Parathyroid adenoma (tissue), 2 donors: ENCODE measurements at regions not wholly inside any gene's neighbourhood (a gene's known extent, or its start where the extent isn't known, plus 50 kb on each side); places are given as distances from the start of the nearest gene placed in this dataset.

ENCODE experiments used
- H2AFZ ChIP-seq: fragments of 300-600 bp; sonication (generic); one replicate; pipeline ENCODE4 v1.7.0; 2017; ENCODE audit warnings: antibody characterized with exemption, mild to moderate bottlenecking
- H3K27ac ChIP-seq: fragments of 300-600 bp; sonication (generic); one replicate; pipeline ENCODE4 v1.7.0; 2017
- H3K27me3 ChIP-seq: fragments of 300-600 bp; sonication (generic); one replicate; pipeline ENCODE4 v1.7.0; 2017; ENCODE audit warnings: low read length; ENCODE audit not compliant: control insufficient read depth, insufficient read depth
- H3K36me3 ChIP-seq: fragments of 300-600 bp; sonication (generic); one replicate; pipeline ENCODE4 v1.7.0; 2017; ENCODE audit warnings: low read length; ENCODE audit not compliant: control insufficient read depth, insufficient read depth
- H3K4me1 ChIP-seq: fragments of 300-600 bp; sonication (generic); one replicate; pipeline ENCODE4 v1.7.0; 2017; ENCODE audit warnings: control low read depth
- H3K4me2 ChIP-seq: fragments of 300-600 bp; sonication (generic); one replicate; pipeline ENCODE4 v1.7.0; 2017; ENCODE audit warnings: low read length
- H3K4me3 ChIP-seq: fragments of 300-600 bp; sonication (generic); one replicate; pipeline ENCODE4 v1.7.0; 2017; ENCODE audit warnings: low read depth, low read length
- H3K79me2 ChIP-seq: fragments of 300-600 bp; sonication (generic); one replicate; pipeline ENCODE4 v1.7.0; 2017; ENCODE audit warnings: control low read depth
- H3K9ac ChIP-seq: fragments of 300-600 bp; sonication (generic); one replicate; pipeline ENCODE4 v1.7.0; 2017; ENCODE audit warnings: mild to moderate bottlenecking
- H3K9me3 ChIP-seq: fragments of 300-600 bp; sonication (generic); one replicate; pipeline ENCODE4 v1.7.0; 2017; ENCODE audit warnings: low read length; ENCODE audit not compliant: control insufficient read depth
- TF ChIP-seq, protein P1 (sequence below): fragments of 300-600 bp; sonication (generic); IDR thresholded peaks from one replicate; pipeline ENCODE4 v1.7.0; 2017; ENCODE audit warnings: antibody characterized with exemption, mild to moderate bottlenecking
- donor health status: primary hyperparathyroidism.

DNA sequence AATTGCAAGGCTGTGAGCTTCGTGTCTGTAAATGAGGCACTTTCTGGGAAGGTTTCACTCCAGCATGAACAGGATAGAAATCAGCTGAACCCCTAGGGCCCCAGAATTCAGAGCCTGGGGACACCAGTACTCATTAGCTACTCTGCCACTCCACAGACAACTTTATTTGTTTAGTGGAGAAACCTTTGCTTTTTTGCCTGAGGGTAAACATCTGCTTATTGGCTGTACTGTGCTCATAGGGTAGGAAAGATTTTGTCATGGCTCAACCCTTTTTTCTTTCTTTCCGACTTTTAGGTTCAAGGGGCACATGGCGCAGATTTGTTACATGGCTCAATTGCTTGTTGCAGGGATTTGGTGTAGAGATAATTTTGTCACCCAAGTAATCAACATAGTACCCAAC lies 138.4 kb upstream of the BACE2 start:
- no peaks in the 10 kb centered on the region for H3K79me2 ChIP-seq
- no peak overlapping the region for H2AFZ ChIP-seq
- no peaks in the 10 kb centered on the region for H3K4me1 ChIP-seq
- no peak overlapping the region for H3K4me2 ChIP-seq
- H3K27ac ChIP-seq: no peak overlapping the region
- H3K9me3 ChIP-seq: no peaks in the 10 kb centered on the region
- H3K27me3 ChIP-seq: no peaks in the 10 kb centered on the region
- TF ChIP-seq, protein P1, sequence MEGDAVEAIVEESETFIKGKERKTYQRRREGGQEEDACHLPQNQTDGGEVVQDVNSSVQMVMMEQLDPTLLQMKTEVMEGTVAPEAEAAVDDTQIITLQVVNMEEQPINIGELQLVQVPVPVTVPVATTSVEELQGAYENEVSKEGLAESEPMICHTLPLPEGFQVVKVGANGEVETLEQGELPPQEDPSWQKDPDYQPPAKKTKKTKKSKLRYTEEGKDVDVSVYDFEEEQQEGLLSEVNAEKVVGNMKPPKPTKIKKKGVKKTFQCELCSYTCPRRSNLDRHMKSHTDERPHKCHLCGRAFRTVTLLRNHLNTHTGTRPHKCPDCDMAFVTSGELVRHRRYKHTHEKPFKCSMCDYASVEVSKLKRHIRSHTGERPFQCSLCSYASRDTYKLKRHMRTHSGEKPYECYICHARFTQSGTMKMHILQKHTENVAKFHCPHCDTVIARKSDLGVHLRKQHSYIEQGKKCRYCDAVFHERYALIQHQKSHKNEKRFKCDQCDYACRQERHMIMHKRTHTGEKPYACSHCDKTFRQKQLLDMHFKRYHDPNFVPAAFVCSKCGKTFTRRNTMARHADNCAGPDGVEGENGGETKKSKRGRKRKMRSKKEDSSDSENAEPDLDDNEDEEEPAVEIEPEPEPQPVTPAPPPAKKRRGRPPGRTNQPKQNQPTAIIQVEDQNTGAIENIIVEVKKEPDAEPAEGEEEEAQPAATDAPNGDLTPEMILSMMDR: no peak
- H3K4me3 ChIP-seq: no peak overlapping the region
- H3K9ac ChIP-seq: no peak overlapping the region
- H3K36me3 ChIP-seq: no peaks in the 10 kb centered on the region

DNA sequence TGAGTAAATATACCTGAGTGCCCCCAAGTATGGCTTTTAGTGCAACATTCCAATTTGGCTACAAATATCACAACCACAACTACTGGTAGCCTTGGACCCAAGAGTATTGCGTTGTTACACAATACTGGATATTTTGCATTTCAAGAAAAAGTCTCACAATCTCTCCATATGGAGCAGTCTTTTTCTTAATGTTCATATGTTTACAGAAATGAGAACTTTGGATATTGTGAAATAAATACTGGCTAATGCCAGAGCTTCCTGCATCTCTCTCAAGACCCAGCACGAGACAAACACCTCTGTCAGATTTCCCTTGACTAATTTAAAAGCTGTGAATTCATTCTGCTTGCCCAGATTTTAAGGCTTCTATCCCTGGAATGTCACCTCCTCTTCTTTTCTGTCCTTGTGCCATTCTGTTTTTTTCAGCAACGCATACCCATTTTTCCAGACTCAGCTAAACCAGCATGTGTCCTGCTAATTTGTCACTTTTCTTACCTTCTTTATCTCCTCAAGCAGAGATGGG lies 136.2 kb upstream of the BACE2 start:
- H3K9me3 ChIP-seq: no peaks in the 10 kb centered on the region
- no peaks in the 10 kb centered on the region for H3K79me2 ChIP-seq
- H3K4me2 ChIP-seq: no peak overlapping the region
- no peak overlapping the region for H3K9ac ChIP-seq
- H3K27ac ChIP-seq: no peak overlapping the region
- no peaks in the 10 kb centered on the region for H3K36me3 ChIP-seq
- no peaks in the 10 kb centered on the region for H3K4me1 ChIP-seq
- no peak overlapping the region for H2AFZ ChIP-seq
- no peak overlapping the region for H3K4me3 ChIP-seq
- H3K27me3 ChIP-seq: no peaks in the 10 kb centered on the region
- TF ChIP-seq, protein P1: no peak

DNA sequence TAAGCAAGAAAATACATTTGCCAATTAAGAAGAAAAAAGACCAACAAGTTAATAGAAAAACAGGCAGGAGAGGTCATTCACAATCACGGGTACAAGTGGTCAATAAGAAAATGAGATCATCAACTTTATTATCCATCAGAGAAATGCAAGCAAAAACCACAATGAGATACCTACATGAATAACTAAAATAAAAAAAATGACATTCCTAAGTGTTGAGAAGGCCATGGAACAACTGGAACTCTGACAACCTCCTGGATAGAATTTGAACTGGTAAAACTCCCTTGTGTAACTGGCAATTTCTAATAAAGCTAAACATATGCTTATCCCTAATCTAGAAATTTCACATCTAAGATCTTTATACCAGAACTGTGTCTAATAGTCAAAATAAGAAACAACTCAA lies 135.4 kb upstream of the BACE2 start:
- H3K9me3 ChIP-seq: no peaks in the 10 kb centered on the region

DNA sequence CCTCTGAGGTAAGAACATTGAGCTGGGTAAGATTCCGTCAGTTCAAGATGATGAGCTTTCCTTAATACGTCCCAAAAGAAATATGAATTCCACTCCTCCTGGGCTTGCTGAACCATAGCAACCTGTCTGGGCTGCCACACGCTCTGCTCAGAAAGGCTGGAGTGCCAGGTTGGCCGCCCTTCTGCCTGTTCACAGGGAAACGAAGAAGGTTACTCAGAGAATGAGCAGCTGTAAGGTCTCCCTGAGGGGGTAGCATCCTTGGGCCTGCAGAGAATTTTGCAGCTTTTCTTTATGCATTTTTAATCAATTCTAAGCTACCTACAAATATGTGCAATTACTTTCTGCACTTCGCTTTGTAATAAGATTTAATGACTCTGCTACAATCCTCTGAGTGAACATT lies 130.7 kb upstream of the BACE2 start:
- H3K27ac ChIP-seq: no peak overlapping the region
- H3K9me3 ChIP-seq: no peaks in the 10 kb centered on the region
- TF ChIP-seq, protein P1: no peak
- H3K4me3 ChIP-seq: no peak overlapping the region
- H3K4me1 ChIP-seq: no peaks in the 10 kb centered on the region
- H3K9ac ChIP-seq: no peak overlapping the region
- H2AFZ ChIP-seq: no peak overlapping the region
- H3K4me2 ChIP-seq: no peak overlapping the region
- no peaks in the 10 kb centered on the region for H3K36me3 ChIP-seq
- no peaks in the 10 kb centered on the region for H3K79me2 ChIP-seq
- H3K27me3 ChIP-seq: no peaks in the 10 kb centered on the region

More for the DNA sequence above, 135.4 kb upstream of the BACE2 start:
- Histone ChIP-seq H3K27me3 (no peaks in the 10 kb centered on the region), H3K79me2 (no peaks in the 10 kb centered on the region), H2AFZ (no peak overlapping the region), H3K27ac (no peak overlapping the region), H3K9ac (no peak overlapping the region), H3K4me2 (no peak overlapping the region), H3K4me1 (no peaks in the 10 kb centered on the region), H3K4me3 (no peak overlapping the region), H3K36me3 (no peaks in the 10 kb centered on the region)
- TF ChIP-seq, protein P1: no peak

DNA sequence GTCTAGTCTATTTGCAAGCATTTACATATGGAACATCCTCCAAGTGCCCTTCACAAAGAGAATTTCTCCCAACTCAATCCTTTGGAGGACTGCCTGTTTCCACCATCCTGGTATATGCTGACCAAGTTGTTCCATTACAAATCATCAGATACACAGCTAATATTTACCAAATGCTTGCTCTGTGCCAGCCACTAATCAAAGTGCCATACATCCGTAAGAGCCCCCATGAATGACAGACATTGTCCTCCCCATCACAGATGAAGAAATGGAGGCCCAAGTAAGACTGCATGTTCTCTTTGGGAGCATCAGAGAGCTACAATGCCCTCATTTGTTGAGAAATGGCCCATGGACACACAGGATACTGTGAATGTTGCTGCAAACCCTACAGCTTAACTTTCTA lies 130.0 kb upstream of the BACE2 start:
- Histone ChIP-seq H3K4me3 (no peak overlapping the region), H3K4me2 (no peak overlapping the region), H3K4me1 (no peaks in the 10 kb centered on the region), H2AFZ (no peak overlapping the region), H3K9ac (no peak overlapping the region), H3K9me3 (no peaks in the 10 kb centered on the region), H3K79me2 (no peaks in the 10 kb centered on the region), H3K36me3 (no peaks in the 10 kb centered on the region), H3K27ac (no peak overlapping the region), H3K27me3 (no peaks in the 10 kb centered on the region)
- TF ChIP-seq, protein P1: no peak
